ENCODE measurements at regions not wholly inside any gene's neighbourhood (a gene's known extent, or its start where the extent isn't known, plus 50 kb on each side); places are given as distances from the start of the nearest gene placed in this dataset.

DNA sequence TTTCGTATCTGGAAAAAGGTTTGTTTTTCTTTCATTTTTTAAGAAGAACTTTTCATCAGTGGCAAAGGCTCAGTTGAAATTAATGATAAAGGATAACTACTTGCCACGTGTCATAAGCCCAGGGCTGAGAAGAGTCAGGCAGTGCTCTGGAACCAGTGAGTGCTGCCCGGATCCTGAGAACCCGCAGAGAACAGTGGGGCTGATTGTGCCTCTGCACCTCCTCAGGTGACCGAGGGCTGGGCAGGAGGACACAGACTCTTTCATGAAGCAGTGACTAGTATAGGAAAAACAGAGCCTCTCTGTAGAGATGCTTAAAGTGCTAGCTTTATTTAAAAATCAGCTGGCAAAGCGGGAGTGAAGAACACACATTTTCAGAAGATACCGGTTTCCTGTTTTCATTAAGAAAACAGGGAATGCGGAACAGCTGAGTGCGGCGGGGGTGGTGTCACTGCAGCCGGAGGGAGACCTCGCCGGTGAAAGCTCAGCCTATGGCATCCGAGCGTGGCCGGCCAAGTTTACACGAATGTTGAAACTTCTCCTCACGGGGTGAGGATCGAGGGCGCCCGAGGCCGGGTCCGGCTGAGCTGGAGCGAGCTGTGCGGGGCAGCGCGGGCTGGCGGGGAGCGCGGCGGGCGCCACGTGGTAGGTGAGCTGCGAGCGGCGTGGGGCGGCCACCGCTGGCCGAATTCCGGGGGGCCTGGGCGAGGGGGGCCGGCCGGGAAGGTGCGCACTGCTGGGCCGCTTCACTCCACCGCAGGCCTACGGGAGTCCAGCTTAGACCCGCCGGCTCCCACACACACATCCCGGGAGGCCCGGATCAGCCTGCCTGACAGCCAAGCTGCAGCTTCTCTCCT lies 134.7 kb upstream of the DMRT1 start:
- ChIA-PET POLR2A (ENCODE audit: unreplicated experiment) (interaction anchor here (0.6 to 2.4 kb wide), 3 partner anchors 14 to 1460 kb away, joined by 3 to 10 read pairs (median 3); no protein-coding TSS in a partner anchor), CTCF (no interaction called here)
- Histone ChIP-seq H3K9me3 (ENCODE audit: control insufficient read depth, insufficient read depth, low read length) (no peaks in the 10 kb centered on the region), H3K14ac (replicated peaks; ENCODE audit: low read depth, low read length) (peak overlapping the region; percentile 79), H3K23ac (ENCODE audit: low read depth, low read length) (peak overlapping the region; percentile 57), H3K4ac (ENCODE audit: low read depth, low read length) (peak overlapping the region; percentile 86), H3K18ac (ENCODE audit: low read depth, low read length) (peak overlapping the region; percentile 99), H4K8ac (ENCODE audit: low read depth in 2 of 2, low read length in 2 of 2) (peak overlapping the region; percentile 84 to 95), H3K4me3 (ENCODE audit: insufficient read depth, low read depth, low read length) (peak overlapping the region; percentile 58), H2BK20ac (ENCODE audit: low read depth, low read length) (peak overlapping the region; percentile 49), H2BK5ac (ENCODE audit: low read depth, low read length, poor library complexity, severe bottlenecking) (peak overlapping the region; percentile 79), H3K9me1 (ENCODE audit: insufficient read depth, low read length) (peaks cover 13% of the 10 kb centered on the region), H3K79me1 (ENCODE audit: low read depth in 1 of 2, low read length in 2 of 2) (peaks cover 25 to 63% of the 10 kb centered on the region in 2 experiments), H4K20me1 (ENCODE audit: insufficient read depth, low read length) (no peaks in the 10 kb centered on the region), H2AK9ac (replicated peaks; ENCODE audit: low read depth, low read length, poor library complexity) (peak overlapping the region; percentile 87), H4K5ac (ENCODE audit: low read depth, low read length) (peak overlapping the region; percentile 94), H2AK5ac (ENCODE audit: low read depth, low read length) (peak overlapping the region; percentile 30), H3K9ac (ENCODE audit: low read depth, low read length) (peak overlapping the region; percentile 94), H3K36me3 (ENCODE audit: control insufficient read depth, insufficient read depth, low read length) (peaks cover 12% of the 10 kb centered on the region), H2BK15ac (ENCODE audit: low read depth, low read length) (peak overlapping the region; percentile 92), H2AFZ (replicated peaks; ENCODE audit: low read length, poor library complexity) (peak overlapping the region; percentile 77), H3K56ac (ENCODE audit: extremely low read depth, insufficient read depth, low read length) (peak overlapping the region; percentile 76), H2BK120ac (ENCODE audit: low read depth, low read length) (peak overlapping the region; percentile 73), H4K91ac (ENCODE audit: insufficient read depth, low read depth, low read length) (peak overlapping the region; percentile 89), H3K4me1 (ENCODE audit: control insufficient read depth, insufficient read depth, low read length) (peaks cover 8% of the 10 kb centered on the region), H3K27ac (ENCODE audit: insufficient read depth, low read length) (peak overlapping the region; percentile 98), H3K27me3 (ENCODE audit: control insufficient read depth, insufficient read depth, low read length) (no peaks in the 10 kb centered on the region), H3K4me2 (ENCODE audit: low read depth, low read length) (peak overlapping the region; percentile 98)
- intact Hi-C loops (cut with micrococcal nuclease) = loop anchor here (1.0 to 2.0 kb wide), 3 partner anchors 11 to 92 kb away; no protein-coding TSS in a partner anchor
- peak; percentile 92 for ATAC-seq (ENCODE audit: low read depth)
- peak; percentile 75 for DNase-seq
- BruUV-seq (replicated peaks) = no TSS peak
- in situ Hi-C loops (cut with MboI; ENCODE audit: low sequenced_read_pairs) = no loop called here
- WGBS, 2 experiments (ENCODE audit: extremely low coverage in 2 of 2, insufficient read length in 1 of 2) = 15% methylated on average over 22 of the region's 51 CpGs; no CpG with 5 or more reads in 1 of the 2 experiments
- dilution Hi-C loops (cut with HindIII; ENCODE audit: low sequenced_read_pairs, unreplicated experiment) = no loop called here
- TF ChIP-seq RAD21 (IDR thresholded peaks at IDR 0.05; ENCODE audit: low read length) (no peak; the same call in 1 of the 2 replicates), SMC3 (IDR thresholded peaks at IDR 0.05; ENCODE audit: low read depth, low read length) (no peak), MAZ (IDR thresholded peaks at IDR 0.05; ENCODE audit: borderline replicate concordance, low read depth, low read length) (peak; percentile 27; the same call in 1 of the 2 replicates), FOS (IDR thresholded peaks at IDR 0.05; ENCODE audit: low read depth, low read length) (no peak), POLR2A (IDR thresholded peaks at IDR 0.05; ENCODE audit: low read depth, low read length) (no peak), NFE2L2 (IDR thresholded peaks at IDR 0.05; ENCODE audit: low read depth, low read length) (no peak), MAFK (IDR thresholded peaks at IDR 0.05; ENCODE audit: low read depth, low read length) (no peak), RCOR1 (IDR thresholded peaks at IDR 0.05; ENCODE audit: insufficient replicate concordance, low read length) (no peak), CHD1 (IDR thresholded peaks at IDR 0.05; ENCODE audit: low read depth, low read length) (no peak), CEBPB (IDR thresholded peaks at IDR 0.05; ENCODE audit: low read depth, low read length) (peak; percentile 26; the same call in 1 of the 2 replicates), MXI1 (IDR thresholded peaks at IDR 0.05; ENCODE audit: borderline replicate concordance, low read depth, low read length) (peak; percentile 94), RFX5 (IDR thresholded peaks at IDR 0.05; ENCODE audit: low read depth, low read length) (no peak)
- TF ChIP-seq, protein P1, sequence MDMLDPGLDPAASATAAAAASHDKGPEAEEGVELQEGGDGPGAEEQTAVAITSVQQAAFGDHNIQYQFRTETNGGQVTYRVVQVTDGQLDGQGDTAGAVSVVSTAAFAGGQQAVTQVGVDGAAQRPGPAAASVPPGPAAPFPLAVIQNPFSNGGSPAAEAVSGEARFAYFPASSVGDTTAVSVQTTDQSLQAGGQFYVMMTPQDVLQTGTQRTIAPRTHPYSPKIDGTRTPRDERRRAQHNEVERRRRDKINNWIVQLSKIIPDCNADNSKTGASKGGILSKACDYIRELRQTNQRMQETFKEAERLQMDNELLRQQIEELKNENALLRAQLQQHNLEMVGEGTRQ (IDR thresholded peaks at IDR 0.05; ENCODE audit: low read depth, low read length) = peak; percentile 20; the same call in 1 of the 2 replicates
- TF ChIP-seq, protein P2, sequence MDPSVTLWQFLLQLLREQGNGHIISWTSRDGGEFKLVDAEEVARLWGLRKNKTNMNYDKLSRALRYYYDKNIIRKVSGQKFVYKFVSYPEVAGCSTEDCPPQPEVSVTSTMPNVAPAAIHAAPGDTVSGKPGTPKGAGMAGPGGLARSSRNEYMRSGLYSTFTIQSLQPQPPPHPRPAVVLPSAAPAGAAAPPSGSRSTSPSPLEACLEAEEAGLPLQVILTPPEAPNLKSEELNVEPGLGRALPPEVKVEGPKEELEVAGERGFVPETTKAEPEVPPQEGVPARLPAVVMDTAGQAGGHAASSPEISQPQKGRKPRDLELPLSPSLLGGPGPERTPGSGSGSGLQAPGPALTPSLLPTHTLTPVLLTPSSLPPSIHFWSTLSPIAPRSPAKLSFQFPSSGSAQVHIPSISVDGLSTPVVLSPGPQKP (IDR thresholded peaks at IDR 0.05; ENCODE audit: borderline replicate concordance, low read depth, low read length) = no peak

Data from IMR-90 (cell line).